ENCODE measurements at regions not wholly inside any gene's neighbourhood (a gene's known extent, or its start where the extent isn't known, plus 50 kb on each side); places are given as distances from the start of the nearest gene placed in this dataset.

DNA sequence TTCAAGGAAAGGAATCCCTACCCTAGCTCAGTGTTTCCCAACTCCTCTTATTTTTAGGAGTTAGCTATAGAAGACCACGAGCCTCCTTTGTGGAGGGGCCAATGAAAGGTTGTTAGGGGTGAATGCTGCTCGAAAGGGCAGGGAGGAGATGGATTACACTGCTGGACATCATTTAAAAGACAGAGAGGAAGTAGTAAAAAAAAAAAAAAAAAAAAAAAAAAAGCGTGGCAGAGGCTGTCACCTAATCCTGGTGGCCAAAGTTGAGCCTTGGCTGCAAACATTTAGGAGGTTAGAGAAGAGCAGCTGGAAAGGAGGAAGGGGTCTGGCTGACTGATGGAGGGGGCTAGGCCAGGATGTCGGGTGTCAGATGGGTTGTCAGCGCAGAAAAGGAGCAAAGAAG, 139.0 kb upstream of the KLF7 start:
- TF ChIP-seq EZH2phosphoT487 (IDR thresholded peaks at IDR 0.05; ENCODE audit: low read depth): no peak
- TF ChIP-seq, protein P1, sequence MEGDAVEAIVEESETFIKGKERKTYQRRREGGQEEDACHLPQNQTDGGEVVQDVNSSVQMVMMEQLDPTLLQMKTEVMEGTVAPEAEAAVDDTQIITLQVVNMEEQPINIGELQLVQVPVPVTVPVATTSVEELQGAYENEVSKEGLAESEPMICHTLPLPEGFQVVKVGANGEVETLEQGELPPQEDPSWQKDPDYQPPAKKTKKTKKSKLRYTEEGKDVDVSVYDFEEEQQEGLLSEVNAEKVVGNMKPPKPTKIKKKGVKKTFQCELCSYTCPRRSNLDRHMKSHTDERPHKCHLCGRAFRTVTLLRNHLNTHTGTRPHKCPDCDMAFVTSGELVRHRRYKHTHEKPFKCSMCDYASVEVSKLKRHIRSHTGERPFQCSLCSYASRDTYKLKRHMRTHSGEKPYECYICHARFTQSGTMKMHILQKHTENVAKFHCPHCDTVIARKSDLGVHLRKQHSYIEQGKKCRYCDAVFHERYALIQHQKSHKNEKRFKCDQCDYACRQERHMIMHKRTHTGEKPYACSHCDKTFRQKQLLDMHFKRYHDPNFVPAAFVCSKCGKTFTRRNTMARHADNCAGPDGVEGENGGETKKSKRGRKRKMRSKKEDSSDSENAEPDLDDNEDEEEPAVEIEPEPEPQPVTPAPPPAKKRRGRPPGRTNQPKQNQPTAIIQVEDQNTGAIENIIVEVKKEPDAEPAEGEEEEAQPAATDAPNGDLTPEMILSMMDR (IDR thresholded peaks at IDR 0.05; ENCODE audit: low read depth, low read length): no peak

Data from OCI-LY3 (cell line).